HG03520 (cell line): ENCODE measurements at regions not wholly inside any gene's neighbourhood (a gene's known extent, or its start where the extent isn't known, plus 50 kb on each side); places are given as distances from the start of the nearest gene placed in this dataset.

Experiments used
- ATAC-seq: cut with Tn5 transposase; IDR thresholded peaks from one replicate; pipeline ENCODE4 v1.9.1; 2021; ENCODE audit warnings: mild to moderate bottlenecking, moderate library complexity; ENCODE audit not compliant: unreplicated experiment

- no peak for ATAC-seq
Observed at GRCh38 chr6:139939189-139939979, 564.9 kb upstream of the CITED2 start.

GRCh38 chr6:139932671-139933070 is 558.2 kb upstream of the CITED2 start:
- ATAC-seq, result no peak

GRCh38 chr6:139931747-139932146 is 557.3 kb upstream of the CITED2 start:
- ATAC-seq, result no peak

GRCh38 chr6:139927742-139928305 is 553.4 kb upstream of the CITED2 start:
- ATAC-seq, result no peak

GRCh38 chr6:139927236-139927635 is 552.8 kb upstream of the CITED2 start:
- ATAC-seq, result no peak

GRCh38 chr6:139926711-139927110 is 552.3 kb upstream of the CITED2 start:
- no peak for ATAC-seq

GRCh38 chr6:139925894-139926641 is 551.6 kb upstream of the CITED2 start:
- ATAC-seq, result no peak

GRCh38 chr6:139923964-139924475 is 549.6 kb upstream of the CITED2 start:
- ATAC-seq, result no peak

GRCh38 chr6:139922236-139922635 is 547.8 kb upstream of the CITED2 start:
- no peak for ATAC-seq

- ATAC-seq, result no peak
Observed at GRCh38 chr6:139920776-139921100, 546.3 kb upstream of the CITED2 start.

GRCh38 chr6:139920027-139920775 is 545.8 kb upstream of the CITED2 start:
- no peak for ATAC-seq

GRCh38 chr6:139919107-139920026 is 544.9 kb upstream of the CITED2 start:
- no peak for ATAC-seq

- ATAC-seq, result no peak
Observed at GRCh38 chr6:139917951-139918630, 543.6 kb upstream of the CITED2 start.

GRCh38 chr6:139914910-139915309 is 540.5 kb upstream of the CITED2 start:
- no peak for ATAC-seq

GRCh38 chr6:139912735-139913400 is 538.4 kb upstream of the CITED2 start:
- ATAC-seq, result no peak

- no peak for ATAC-seq
Observed at GRCh38 chr6:139909992-139910391, 535.5 kb upstream of the CITED2 start.

- ATAC-seq, result no peak
Observed at GRCh38 chr6:139905404-139906052, 531.1 kb upstream of the CITED2 start.

GRCh38 chr6:139904568-139904967 is 530.1 kb upstream of the CITED2 start:
- no peak for ATAC-seq

GRCh38 chr6:139904158-139904533 is 529.7 kb upstream of the CITED2 start:
- ATAC-seq, result peak; percentile 20
